OCI-LY1 (cell line): ENCODE measurements at regions not wholly inside any gene's neighbourhood (a gene's known extent, or its start where the extent isn't known, plus 50 kb on each side); places are given as distances from the start of the nearest gene placed in this dataset.

Experiments used
- H2AFZ ChIP-seq: fragments of 200-600 bp; sonication (generic), shearing (Covaris generic); 2 replicates; pipeline ENCODE4 v1.6.0; 2014; ENCODE audit warnings: antibody characterized with exemption, mild to moderate bottlenecking, low read length
- H3F3A ChIP-seq: fragments of 200-600 bp; sonication (generic), shearing (Covaris generic); 2 replicates; pipeline ENCODE4 v1.6.0; 2014; ENCODE audit warnings: mild to moderate bottlenecking, antibody characterized with exemption, low read length, moderate library complexity; ENCODE audit not compliant: insufficient read depth
- H3K27ac ChIP-seq: fragments of 200-600 bp; sonication (generic); 2 replicates; pipeline ENCODE4 v1.5.1; 2014; ENCODE audit warnings: low read length, mixed run types, mild to moderate bottlenecking, low read depth; ENCODE audit not compliant: poor library complexity, severe bottlenecking
- H3K27me3 ChIP-seq: fragments of 200-600 bp; sonication (generic); 2 replicates; pipeline ENCODE4 v1.6.0; 2014; ENCODE audit warnings: antibody characterized with exemption, mild to moderate bottlenecking, low read length, moderate library complexity; ENCODE audit not compliant: insufficient read depth
- H3K36me3 ChIP-seq: fragments of 200-600 bp; sonication (generic); 2 replicates; pipeline ENCODE4 v1.6.1; 2014; ENCODE audit warnings: mild to moderate bottlenecking, antibody characterized with exemption, low read length, moderate library complexity, mixed read lengths; ENCODE audit not compliant: insufficient read depth
- H3K4me1 ChIP-seq: fragments of 200-600 bp; sonication (generic); 2 replicates; pipeline ENCODE4 v1.5.1; 2014; ENCODE audit warnings: mild to moderate bottlenecking, low read length, moderate library complexity; ENCODE audit not compliant: insufficient read depth, severe bottlenecking
- H3K4me2 ChIP-seq: fragments of 200-600 bp; sonication (generic), shearing (Covaris generic); 2 replicates; pipeline ENCODE4 v1.6.1; 2014; ENCODE audit warnings: low read length
- H3K4me3 ChIP-seq: fragments of 200-600 bp; sonication (generic); 2 replicates; pipeline ENCODE4 v1.5.1; 2014; ENCODE audit warnings: low read length, low read depth, mild to moderate bottlenecking, mixed read lengths; ENCODE audit not compliant: poor library complexity, severe bottlenecking
- H3K79me2 ChIP-seq: fragments of 200-600 bp; shearing (Covaris generic); 2 replicates; pipeline ENCODE4 v1.6.1; 2016; ENCODE audit warnings: mixed run types, low read length, mixed read lengths; ENCODE audit not compliant: insufficient read depth
- H3K9ac ChIP-seq: fragments of 200-600 bp; sonication (generic), shearing (Covaris generic); 2 replicates; pipeline ENCODE4 v1.6.1; 2014; ENCODE audit warnings: mild to moderate bottlenecking, low read length, mixed read lengths
- H3K9me2 ChIP-seq: fragments of 200-600 bp; sonication (generic), shearing (Covaris generic); 2 replicates; pipeline ENCODE4 v1.6.1; 2014; ENCODE audit warnings: low read depth, mild to moderate bottlenecking, low read length, mixed read lengths
- H3K9me3 ChIP-seq: fragments of 200-600 bp; shearing (Covaris generic); 2 replicates; pipeline ENCODE4 v1.6.1; 2014; ENCODE audit warnings: low read length, mixed read lengths
- H4K20me1 ChIP-seq: fragments of 200-600 bp; sonication (generic), shearing (Covaris generic); 2 replicates; pipeline ENCODE4 v1.6.0; 2016; ENCODE audit warnings: mild to moderate bottlenecking, low read length; ENCODE audit not compliant: insufficient read depth
- EZH2 ChIP-seq: fragments of 200-600 bp; sonication (generic), shearing (Covaris generic); IDR thresholded peaks from 2 replicates; pipeline ENCODE4 v1.8.0; 2017; ENCODE audit warnings: borderline replicate concordance, mixed run types, mild to moderate bottlenecking, antibody characterized with exemption, low read length, moderate library complexity, mixed read lengths
- TF ChIP-seq, protein P1 (sequence below): fragments of 200-600 bp; sonication (generic), shearing (Covaris generic); IDR thresholded peaks from 2 replicates; pipeline ENCODE4 v1.5.1; 2017; ENCODE audit warnings: mild to moderate bottlenecking, antibody characterized with exemption, low read length, moderate library complexity, mixed read lengths

DNA sequence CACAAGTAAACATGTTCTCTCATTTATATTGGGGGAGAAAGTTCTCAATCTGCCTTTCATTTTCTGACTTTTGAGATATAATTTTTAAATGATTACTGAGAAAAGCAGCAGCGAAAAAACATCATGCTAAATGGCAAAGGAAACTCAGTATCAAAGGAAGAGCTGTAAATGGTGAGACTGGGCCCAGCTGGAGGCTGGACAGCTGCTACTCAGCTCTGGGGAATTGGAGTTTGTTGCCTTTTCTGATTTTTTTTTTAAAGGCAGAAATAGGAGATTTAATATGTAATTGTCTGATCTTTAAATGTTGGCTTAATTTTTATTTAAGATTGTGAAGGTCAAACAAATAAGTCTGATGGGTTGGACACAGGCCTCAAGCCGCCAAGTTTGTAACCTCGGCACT, 137.1 kb upstream of the TACR1 start:
- TF ChIP-seq EZH2: no peak
- TF ChIP-seq, protein P1, sequence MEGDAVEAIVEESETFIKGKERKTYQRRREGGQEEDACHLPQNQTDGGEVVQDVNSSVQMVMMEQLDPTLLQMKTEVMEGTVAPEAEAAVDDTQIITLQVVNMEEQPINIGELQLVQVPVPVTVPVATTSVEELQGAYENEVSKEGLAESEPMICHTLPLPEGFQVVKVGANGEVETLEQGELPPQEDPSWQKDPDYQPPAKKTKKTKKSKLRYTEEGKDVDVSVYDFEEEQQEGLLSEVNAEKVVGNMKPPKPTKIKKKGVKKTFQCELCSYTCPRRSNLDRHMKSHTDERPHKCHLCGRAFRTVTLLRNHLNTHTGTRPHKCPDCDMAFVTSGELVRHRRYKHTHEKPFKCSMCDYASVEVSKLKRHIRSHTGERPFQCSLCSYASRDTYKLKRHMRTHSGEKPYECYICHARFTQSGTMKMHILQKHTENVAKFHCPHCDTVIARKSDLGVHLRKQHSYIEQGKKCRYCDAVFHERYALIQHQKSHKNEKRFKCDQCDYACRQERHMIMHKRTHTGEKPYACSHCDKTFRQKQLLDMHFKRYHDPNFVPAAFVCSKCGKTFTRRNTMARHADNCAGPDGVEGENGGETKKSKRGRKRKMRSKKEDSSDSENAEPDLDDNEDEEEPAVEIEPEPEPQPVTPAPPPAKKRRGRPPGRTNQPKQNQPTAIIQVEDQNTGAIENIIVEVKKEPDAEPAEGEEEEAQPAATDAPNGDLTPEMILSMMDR: no peak
- Histone ChIP-seq H2AFZ (no peak overlapping the region), H3K4me2 (no peak overlapping the region)

DNA sequence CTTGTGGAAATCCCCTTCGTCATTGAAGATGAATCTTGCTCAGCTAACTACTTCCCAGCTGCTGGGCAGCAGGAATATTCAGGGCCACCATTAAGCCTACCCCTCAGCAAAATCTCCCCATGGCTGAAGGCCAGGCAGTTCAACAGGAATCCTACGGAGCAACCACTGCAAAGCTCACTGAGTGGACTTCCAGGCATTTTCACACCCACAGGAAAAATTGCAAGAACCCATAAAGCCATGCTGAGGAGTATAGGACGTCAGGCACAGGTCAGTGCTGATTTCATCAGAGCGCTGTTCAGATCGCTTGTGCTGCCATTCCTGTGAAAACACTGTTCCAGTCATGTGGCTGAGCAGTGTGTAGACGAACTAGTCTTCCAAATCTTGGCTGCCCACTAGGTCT, 134.8 kb upstream of the TACR1 start:
- no peaks in the 10 kb centered on the region for H3K27me3 ChIP-seq
- H3K9me2 ChIP-seq: no peaks in the 10 kb centered on the region
- no peaks in the 10 kb centered on the region for H3K79me2 ChIP-seq
- no peaks in the 10 kb centered on the region for H4K20me1 ChIP-seq
- TF ChIP-seq EZH2: no peak
- TF ChIP-seq, protein P1: no peak
- H3F3A ChIP-seq: no peaks in the 10 kb centered on the region
- H3K36me3 ChIP-seq: no peaks in the 10 kb centered on the region
- no peak overlapping the region for H3K9ac ChIP-seq
- H3K4me1 ChIP-seq: no peaks in the 10 kb centered on the region
- no peak overlapping the region for H3K4me2 ChIP-seq
- no peaks in the 10 kb centered on the region for H3K9me3 ChIP-seq
- no peak overlapping the region for H2AFZ ChIP-seq
- H3K4me3 ChIP-seq: no peak overlapping the region
- H3K27ac ChIP-seq: no peak overlapping the region

More for the DNA sequence above, 137.1 kb upstream of the TACR1 start:
- Histone ChIP-seq H3K79me2 (no peaks in the 10 kb centered on the region), H3K9ac (no peak overlapping the region), H3K27ac (no peak overlapping the region), H3F3A (no peaks in the 10 kb centered on the region), H3K4me3 (no peak overlapping the region), H3K4me1 (no peaks in the 10 kb centered on the region), H3K36me3 (no peaks in the 10 kb centered on the region), H3K27me3 (no peaks in the 10 kb centered on the region), H4K20me1 (no peaks in the 10 kb centered on the region), H3K9me2 (no peaks in the 10 kb centered on the region), H3K9me3 (no peaks in the 10 kb centered on the region)

DNA sequence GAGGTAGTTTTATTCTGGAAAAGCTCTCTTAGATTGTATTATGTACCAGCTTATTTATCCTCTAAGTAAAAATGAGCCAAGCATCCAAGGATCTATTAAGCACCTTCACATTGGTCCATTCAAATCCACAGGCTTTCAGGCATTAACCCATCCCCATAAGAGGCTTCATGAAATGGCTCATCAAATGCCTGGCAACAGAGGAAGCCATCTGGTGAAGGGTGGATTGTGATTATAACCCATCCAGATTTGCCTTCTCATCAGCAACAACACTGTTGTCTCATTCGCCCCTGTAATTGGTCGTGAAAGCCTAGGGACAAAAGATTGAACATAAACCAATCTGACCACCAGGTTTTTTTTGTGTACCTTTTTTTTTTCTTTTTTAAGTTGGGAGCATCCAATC, 134.3 kb upstream of the TACR1 start:
- Histone ChIP-seq H3K9me2 (no peaks in the 10 kb centered on the region), H3K36me3 (no peaks in the 10 kb centered on the region), H3K4me3 (no peak overlapping the region), H4K20me1 (no peaks in the 10 kb centered on the region), H3K4me2 (no peak overlapping the region), H3K27ac (no peak overlapping the region), H2AFZ (no peak overlapping the region), H3K9ac (no peak overlapping the region), H3K27me3 (no peaks in the 10 kb centered on the region), H3K79me2 (no peaks in the 10 kb centered on the region), H3K9me3 (no peaks in the 10 kb centered on the region), H3K4me1 (no peaks in the 10 kb centered on the region), H3F3A (no peaks in the 10 kb centered on the region)
- TF ChIP-seq, protein P1: no peak
- no peak for TF ChIP-seq EZH2
